Uterus (tissue), 3 donors: ENCODE measurements at regions not wholly inside any gene's neighbourhood (a gene's known extent, or its start where the extent isn't known, plus 50 kb on each side); places are given as distances from the start of the nearest gene placed in this dataset.

Experiments used
- DNase-seq, 2 donors: peaks; one replicate each; pipeline ENCODE4 v3.0.0-alpha.2; 2019 to 2020
- H3K27ac ChIP-seq, 2 donors: fragments of 200-600 bp; sonication (generic); 1 replicate in 1 of 2; 2 replicates in 1 of 2; pipeline ENCODE4 v1.5.1; 2016 to 2018
- H3K27me3 ChIP-seq, 2 donors: fragments of 200-600 bp; sonication (generic); one replicate each; pipeline ENCODE4 v1.5.1; 2018 to 2019; ENCODE audit warnings: control low read depth in 1 of 2
- H3K36me3 ChIP-seq, 2 donors: fragments of 200-600 bp; sonication (generic); one replicate each; pipeline ENCODE4 v1.5.1; 2019; ENCODE audit warnings: control low read depth in 1 of 2
- H3K4me1 ChIP-seq, 2 donors: fragments of 200-600 bp; sonication (generic); one replicate each; pipeline ENCODE4 v1.5.1; 2018 to 2019; ENCODE audit warnings: control low read depth in 1 of 2
- H3K4me3 ChIP-seq, 2 donors: fragments of 200-600 bp; sonication (generic); 1 replicate in 1 of 2; 2 replicates in 1 of 2; pipeline ENCODE4 v1.5.1; 2018 to 2019; ENCODE audit warnings: mild to moderate bottlenecking in 1 of 2
- H3K9me3 ChIP-seq, 2 donors: fragments of 200-600 bp; sonication (generic); one replicate each; pipeline ENCODE4 v1.5.1; 2019; ENCODE audit warnings: control low read depth in 1 of 2
- POLR2A ChIP-seq, 2 donors: fragments of 450-650 bp; IDR thresholded peaks; one replicate each; pipeline ENCODE4 v1.6.1; 2016; ENCODE audit warnings: antibody characterized with exemption in 2 of 2, mild to moderate bottlenecking in 1 of 2, moderate library complexity in 1 of 2
- intact Hi-C: fragments of 100-400 bp; cut with DNase I; formaldehyde crosslinking; loops from one replicate; pipeline ENCODE4 v1.15.1; 2023; ENCODE audit warnings: low total_unique reads
- TF ChIP-seq, protein P1 (sequence below), 4 experiments: fragments of 200-600 bp in 2 of 4; fragments of 450-650 bp in 2 of 4; sonication (generic) in 2 of 4; IDR thresholded peaks; one replicate each; pipeline ENCODE4 v1.5.1; 2016 to 2019; ENCODE audit warnings: antibody characterized with exemption in 4 of 4, mild to moderate bottlenecking in 2 of 4, moderate library complexity in 1 of 4
- donor health status: DM: yes; HTN: yes; CAD: no.

GRCh38 chr11:57081356-57081755, 92.6 kb downstream of the OR5AK2 start:
- Histone ChIP-seq H3K27me3 (no peaks in the 10 kb centered on the region), H3K4me1 (no peaks in the 10 kb centered on the region), H3K27ac (no peak overlapping the region), H3K4me3 (no peak overlapping the region), H3K9me3 (no peaks in the 10 kb centered on the region), H3K36me3 (no peaks in the 10 kb centered on the region)
- no peak for TF ChIP-seq POLR2A (IDR thresholded peaks at IDR 0.05)
- TF ChIP-seq, protein P1, sequence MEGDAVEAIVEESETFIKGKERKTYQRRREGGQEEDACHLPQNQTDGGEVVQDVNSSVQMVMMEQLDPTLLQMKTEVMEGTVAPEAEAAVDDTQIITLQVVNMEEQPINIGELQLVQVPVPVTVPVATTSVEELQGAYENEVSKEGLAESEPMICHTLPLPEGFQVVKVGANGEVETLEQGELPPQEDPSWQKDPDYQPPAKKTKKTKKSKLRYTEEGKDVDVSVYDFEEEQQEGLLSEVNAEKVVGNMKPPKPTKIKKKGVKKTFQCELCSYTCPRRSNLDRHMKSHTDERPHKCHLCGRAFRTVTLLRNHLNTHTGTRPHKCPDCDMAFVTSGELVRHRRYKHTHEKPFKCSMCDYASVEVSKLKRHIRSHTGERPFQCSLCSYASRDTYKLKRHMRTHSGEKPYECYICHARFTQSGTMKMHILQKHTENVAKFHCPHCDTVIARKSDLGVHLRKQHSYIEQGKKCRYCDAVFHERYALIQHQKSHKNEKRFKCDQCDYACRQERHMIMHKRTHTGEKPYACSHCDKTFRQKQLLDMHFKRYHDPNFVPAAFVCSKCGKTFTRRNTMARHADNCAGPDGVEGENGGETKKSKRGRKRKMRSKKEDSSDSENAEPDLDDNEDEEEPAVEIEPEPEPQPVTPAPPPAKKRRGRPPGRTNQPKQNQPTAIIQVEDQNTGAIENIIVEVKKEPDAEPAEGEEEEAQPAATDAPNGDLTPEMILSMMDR (IDR thresholded peaks at IDR 0.05) = no peak
- DNase-seq = no peak
- intact Hi-C loops = no loop called here

DNA sequence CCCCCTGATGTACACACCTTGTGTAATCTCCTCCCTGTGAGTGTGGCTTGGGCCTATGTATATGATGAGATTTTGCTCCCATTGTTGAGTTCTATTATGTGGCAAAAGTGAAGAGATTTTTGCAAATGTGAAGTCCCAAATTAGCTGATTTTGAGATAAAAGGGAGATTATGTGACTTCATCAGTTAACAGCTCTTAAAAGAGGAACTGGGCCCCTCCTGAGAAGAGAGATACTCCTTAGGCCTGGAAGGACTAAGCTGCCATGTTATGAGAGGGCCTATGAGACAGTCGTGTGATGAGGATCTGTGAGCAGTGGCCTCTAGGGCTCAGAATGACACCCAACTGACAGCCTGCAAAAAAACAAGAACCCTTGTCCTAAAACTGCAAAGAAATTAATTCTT, 93.4 kb downstream of the OR5AK2 start:
- Histone ChIP-seq H3K27ac (no peak overlapping the region), H3K4me1 (no peaks in the 10 kb centered on the region), H3K27me3 (no peaks in the 10 kb centered on the region), H3K36me3 (no peaks in the 10 kb centered on the region), H3K9me3 (no peaks in the 10 kb centered on the region), H3K4me3 (no peak overlapping the region)
- TF ChIP-seq POLR2A (IDR thresholded peaks at IDR 0.05) = no peak
- TF ChIP-seq, protein P1 (IDR thresholded peaks at IDR 0.05) = no peak
- no peak for DNase-seq
- intact Hi-C loops = no loop called here

DNA sequence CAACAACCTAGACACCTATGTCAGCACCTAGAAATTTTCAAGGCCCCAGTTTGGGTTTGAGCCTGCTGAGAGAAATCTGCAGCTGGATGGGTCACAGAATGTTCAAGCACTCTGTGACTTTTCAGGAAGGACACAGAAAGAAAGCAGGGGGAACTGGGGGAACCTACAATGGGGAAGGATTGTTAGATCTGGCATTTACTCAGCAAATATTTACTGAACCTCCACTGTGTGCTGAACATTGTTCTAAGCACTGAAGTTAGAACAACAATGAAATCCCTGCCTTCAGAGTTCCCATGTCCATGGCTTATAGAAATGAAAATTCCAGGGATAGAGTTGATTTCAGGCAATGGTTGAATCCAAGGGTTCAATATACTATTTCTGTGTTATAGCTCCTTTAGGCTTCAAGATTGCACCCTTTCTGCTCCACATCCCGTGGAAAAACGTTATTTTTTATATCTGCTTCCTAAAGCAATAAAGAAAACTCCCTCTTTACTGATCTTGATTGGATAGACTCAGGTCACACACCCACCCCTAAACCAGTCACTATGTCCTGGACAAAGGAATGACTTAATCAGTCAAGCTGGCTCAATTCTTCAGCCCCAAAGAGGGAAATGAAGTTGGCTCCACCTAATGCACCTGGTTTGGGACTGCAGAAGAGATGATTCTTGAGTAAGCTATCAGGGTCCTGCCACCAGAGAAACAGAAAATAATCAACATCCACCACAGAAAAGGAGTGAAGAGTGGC, 95.1 kb downstream of the OR5AK2 start:
- Histone ChIP-seq H3K4me1 (no peaks in the 10 kb centered on the region), H3K27ac (no peak overlapping the region), H3K36me3 (no peaks in the 10 kb centered on the region), H3K27me3 (no peaks in the 10 kb centered on the region), H3K9me3 (no peaks in the 10 kb centered on the region), H3K4me3 (no peak overlapping the region)
- no peak for DNase-seq
- TF ChIP-seq, protein P1 (IDR thresholded peaks at IDR 0.05) = no peak
- no peak for TF ChIP-seq POLR2A (IDR thresholded peaks at IDR 0.05)
- intact Hi-C loops = no loop called here

GRCh38 chr11:57085611-57086010, 96.1 kb upstream of the LRRC55 start:
- DNase-seq = no peak
- no peak overlapping the region for H3K27ac ChIP-seq
- H3K27me3 ChIP-seq = no peaks in the 10 kb centered on the region

GRCh38 chr11:57087991-57088390, 93.8 kb upstream of the LRRC55 start:
- Histone ChIP-seq H3K4me1 (no peaks in the 10 kb centered on the region), H3K27ac (no peak overlapping the region), H3K36me3 (no peaks in the 10 kb centered on the region), H3K27me3 (no peaks in the 10 kb centered on the region), H3K4me3 (no peak overlapping the region), H3K9me3 (no peaks in the 10 kb centered on the region)
- TF ChIP-seq, protein P1 (IDR thresholded peaks at IDR 0.05) = no peak
- no peak for TF ChIP-seq POLR2A (IDR thresholded peaks at IDR 0.05)
- intact Hi-C loops = no loop called here
- no peak for DNase-seq

More at GRCh38 chr11:57085611-57086010, 96.1 kb upstream of the LRRC55 start:
- no peak overlapping the region for H3K4me3 ChIP-seq
- intact Hi-C loops = no loop called here
- no peaks in the 10 kb centered on the region for H3K36me3 ChIP-seq
- no peaks in the 10 kb centered on the region for H3K9me3 ChIP-seq
- TF ChIP-seq, protein P1 (IDR thresholded peaks at IDR 0.05) = no peak
- TF ChIP-seq POLR2A (IDR thresholded peaks at IDR 0.05) = no peak
- H3K4me1 ChIP-seq = no peaks in the 10 kb centered on the region
